Fibroblast of mammary gland (primary cell): ENCODE measurements at regions not wholly inside any gene's neighbourhood (a gene's known extent, or its start where the extent isn't known, plus 50 kb on each side); places are given as distances from the start of the nearest gene placed in this dataset.

ENCODE experiments used
- DNase-seq: peaks from one replicate; pipeline ENCODE4 v3.0.0-alpha.2; 2010; ENCODE audit warnings: low read depth
- H3K4me3 ChIP-seq: 2 replicates; pipeline ENCODE4 v1.5.1; 2011; ENCODE audit warnings: low read depth, mild to moderate bottlenecking, low read length, moderate library complexity; ENCODE audit not compliant: control insufficient read depth
- CTCF ChIP-seq: conservative IDR thresholded peaks from 2 replicates; pipeline ENCODE4 v1.5.1; 2011; ENCODE audit warnings: low read depth, low read length, inconsistent platforms; ENCODE audit not compliant: control insufficient read depth, insufficient read depth

- no peak overlapping the region for H3K4me3 ChIP-seq
- DNase-seq = no peak
- no peak for TF ChIP-seq CTCF
These were observed 975.1 kb upstream of the GYPC start for GRCh38 chr2:125680809-125681208.

GRCh38 chr2:125681576-125681975 lies 974.4 kb upstream of the GYPC start:
- no peak for TF ChIP-seq CTCF
- no peak overlapping the region for H3K4me3 ChIP-seq
- no peak for DNase-seq

- no peak for TF ChIP-seq CTCF
- H3K4me3 ChIP-seq = no peak overlapping the region
- DNase-seq = no peak
These were observed 973.8 kb upstream of the GYPC start for GRCh38 chr2:125681976-125682805.

GRCh38 chr2:125684256-125684655 lies 971.7 kb upstream of the GYPC start:
- no peak for TF ChIP-seq CTCF
- no peak for DNase-seq
- H3K4me3 ChIP-seq = no peak overlapping the region

- TF ChIP-seq CTCF = no peak
- DNase-seq = no peak
- H3K4me3 ChIP-seq = no peak overlapping the region
These were observed 971.0 kb upstream of the GYPC start for GRCh38 chr2:125684932-125685331.

- DNase-seq = no peak
- no peak overlapping the region for H3K4me3 ChIP-seq
- no peak for TF ChIP-seq CTCF
These were observed 959.4 kb upstream of the GYPC start for GRCh38 chr2:125696560-125696959.
